Fibroblast of lung (primary cell): ENCODE measurements at regions not wholly inside any gene's neighbourhood (a gene's known extent, or its start where the extent isn't known, plus 50 kb on each side); places are given as distances from the start of the nearest gene placed in this dataset.

Experiments used
- DNase-seq, 2 donors: peaks; one replicate each; pipeline versions ENCODE4 v3.0.0 to v3.0.0-alpha.2; 2010; ENCODE audit warnings: low read depth in 2 of 2
- H2AFZ ChIP-seq: 2 replicates; pipeline ENCODE4 v1.5.1; 2012; ENCODE audit warnings: low read length, control low read depth, inconsistent platforms
- H3K27ac ChIP-seq: 2 replicates; pipeline ENCODE4 v1.5.1; 2011; ENCODE audit warnings: low read length, control low read depth; ENCODE audit not compliant: insufficient read depth
- H3K27me3 ChIP-seq: 2 replicates; pipeline ENCODE4 v1.5.1; 2011; ENCODE audit warnings: mild to moderate bottlenecking, low read length; ENCODE audit not compliant: control insufficient read depth, insufficient read depth
- H3K36me3 ChIP-seq: 2 replicates; pipeline ENCODE4 v1.5.1; 2011; ENCODE audit warnings: low read length; ENCODE audit not compliant: control insufficient read depth, insufficient read depth
- H3K4me1 ChIP-seq: 2 replicates; pipeline ENCODE4 v1.5.1; 2011; ENCODE audit warnings: low read length; ENCODE audit not compliant: control insufficient read depth, insufficient read depth; ENCODE audit errors: extremely low read depth
- H3K4me2 ChIP-seq: 2 replicates; pipeline ENCODE4 v1.5.1; 2011; ENCODE audit warnings: low read length, control low read depth; ENCODE audit not compliant: insufficient read depth; ENCODE audit errors: extremely low read depth
- H3K4me3 ChIP-seq, 4 experiments: fragments of 200-600 bp in 1 of 4; sonication (generic) in 1 of 4; replicated peaks in 1 of 4; 2 replicates each; pipeline ENCODE4 v1.5.1; 2011 to 2016; ENCODE audit warnings: low read length in 4 of 4, low read depth in 3 of 4, mild to moderate bottlenecking in 3 of 4, control low read depth in 2 of 4, inconsistent platforms in 1 of 4, mixed read lengths in 1 of 4; ENCODE audit not compliant: insufficient read depth in 1 of 4; ENCODE audit errors: control extremely low read depth in 1 of 4
- H3K79me2 ChIP-seq: 2 replicates; pipeline ENCODE4 v1.5.1; 2012; ENCODE audit warnings: mild to moderate bottlenecking, low read length, inconsistent platforms; ENCODE audit not compliant: control insufficient read depth, insufficient read depth
- H3K9ac ChIP-seq: 2 replicates; pipeline ENCODE4 v1.5.1; 2011; ENCODE audit warnings: mild to moderate bottlenecking, low read length, control low read depth; ENCODE audit not compliant: insufficient read depth
- H3K9me3 ChIP-seq: 2 replicates; pipeline ENCODE4 v1.5.1; 2012; ENCODE audit warnings: low read depth, low read length; ENCODE audit not compliant: control insufficient read depth, insufficient read depth
- H4K20me1 ChIP-seq: 2 replicates; pipeline ENCODE4 v1.5.1; 2011; ENCODE audit warnings: low read length; ENCODE audit not compliant: control insufficient read depth, insufficient read depth; ENCODE audit errors: extremely low read depth
- EZH2 ChIP-seq: IDR thresholded peaks from 2 replicates; pipeline ENCODE4 v1.5.1; 2012; ENCODE audit warnings: low read length, control low read depth, mild to moderate bottlenecking; ENCODE audit errors: missing control alignments
- TF ChIP-seq, protein P1 (sequence below), 2 donors: IDR thresholded peaks in 1 of 2; conservative IDR thresholded peaks in 1 of 2; 1 replicate in 1 of 2; 2 replicates in 1 of 2; pipeline ENCODE4 v1.5.1; 2011 to 2012; ENCODE audit warnings: low read length in 2 of 2, control low read depth in 1 of 2, inconsistent platforms in 1 of 2, low read depth in 1 of 2, mild to moderate bottlenecking in 1 of 2

GRCh38 chr13:80823472-80823871 lies 482.5 kb upstream of the SPRY2 start:
- H3K9ac ChIP-seq, result no peak overlapping the region
- H3K9me3 ChIP-seq, result no peaks in the 10 kb centered on the region
- DNase-seq, result no peak
- no peak for TF ChIP-seq EZH2
- TF ChIP-seq, protein P1, sequence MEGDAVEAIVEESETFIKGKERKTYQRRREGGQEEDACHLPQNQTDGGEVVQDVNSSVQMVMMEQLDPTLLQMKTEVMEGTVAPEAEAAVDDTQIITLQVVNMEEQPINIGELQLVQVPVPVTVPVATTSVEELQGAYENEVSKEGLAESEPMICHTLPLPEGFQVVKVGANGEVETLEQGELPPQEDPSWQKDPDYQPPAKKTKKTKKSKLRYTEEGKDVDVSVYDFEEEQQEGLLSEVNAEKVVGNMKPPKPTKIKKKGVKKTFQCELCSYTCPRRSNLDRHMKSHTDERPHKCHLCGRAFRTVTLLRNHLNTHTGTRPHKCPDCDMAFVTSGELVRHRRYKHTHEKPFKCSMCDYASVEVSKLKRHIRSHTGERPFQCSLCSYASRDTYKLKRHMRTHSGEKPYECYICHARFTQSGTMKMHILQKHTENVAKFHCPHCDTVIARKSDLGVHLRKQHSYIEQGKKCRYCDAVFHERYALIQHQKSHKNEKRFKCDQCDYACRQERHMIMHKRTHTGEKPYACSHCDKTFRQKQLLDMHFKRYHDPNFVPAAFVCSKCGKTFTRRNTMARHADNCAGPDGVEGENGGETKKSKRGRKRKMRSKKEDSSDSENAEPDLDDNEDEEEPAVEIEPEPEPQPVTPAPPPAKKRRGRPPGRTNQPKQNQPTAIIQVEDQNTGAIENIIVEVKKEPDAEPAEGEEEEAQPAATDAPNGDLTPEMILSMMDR (conservative IDR thresholded peaks at IDR 0.05 in 1 of 2, IDR thresholded peaks at IDR 0.05 in 1 of 2; ENCODE audit: low read depth in 1 of 2, low read length in 2 of 2), result no peak
- H2AFZ ChIP-seq, result no peak overlapping the region
- no peak overlapping the region for H3K27ac ChIP-seq
- H3K4me1 ChIP-seq, result no peaks in the 10 kb centered on the region
- H4K20me1 ChIP-seq, result no peaks in the 10 kb centered on the region
- no peak overlapping the region for H3K4me2 ChIP-seq
- no peaks in the 10 kb centered on the region for H3K27me3 ChIP-seq
- H3K79me2 ChIP-seq, result no peaks in the 10 kb centered on the region
- H3K36me3 ChIP-seq, result no peaks in the 10 kb centered on the region
- H3K4me3 ChIP-seq, result no peak overlapping the region

- H3K9me3 ChIP-seq, result no peaks in the 10 kb centered on the region
- H2AFZ ChIP-seq, result no peak overlapping the region
- DNase-seq, result no peak
- no peak overlapping the region for H3K4me2 ChIP-seq
- H4K20me1 ChIP-seq, result no peaks in the 10 kb centered on the region
- H3K4me1 ChIP-seq, result no peaks in the 10 kb centered on the region
- H3K36me3 ChIP-seq, result no peaks in the 10 kb centered on the region
- no peaks in the 10 kb centered on the region for H3K27me3 ChIP-seq
- H3K79me2 ChIP-seq, result no peaks in the 10 kb centered on the region
- H3K9ac ChIP-seq, result no peak overlapping the region
- TF ChIP-seq, protein P1 (conservative IDR thresholded peaks at IDR 0.05 in 1 of 2, IDR thresholded peaks at IDR 0.05 in 1 of 2; ENCODE audit: low read depth in 1 of 2, low read length in 2 of 2), result no peak
- TF ChIP-seq EZH2, result no peak
- no peak overlapping the region for H3K27ac ChIP-seq
- no peak overlapping the region for H3K4me3 ChIP-seq
Measured at GRCh38 chr13:80821466-80821865, 480.5 kb upstream of the SPRY2 start.

DNA sequence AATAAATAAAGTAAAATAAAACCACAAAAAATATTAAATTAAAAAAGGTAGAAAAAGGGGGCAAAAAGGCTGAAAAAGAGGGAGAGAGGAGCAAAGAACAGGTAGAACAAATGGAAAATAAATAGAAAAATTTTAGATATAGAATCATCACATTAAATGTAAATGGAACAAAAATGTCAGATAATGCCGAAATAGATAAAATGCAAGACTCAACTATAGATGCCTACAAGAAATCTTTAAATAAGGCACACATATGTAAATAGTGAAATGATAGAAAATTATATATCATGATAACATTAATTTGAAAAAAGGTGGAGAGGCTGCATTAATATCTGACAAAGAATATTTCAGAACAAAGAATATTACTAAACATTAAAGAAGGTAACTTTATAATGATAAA lies 477.1 kb upstream of the SPRY2 start:
- Histone ChIP-seq H3K27ac (no peak overlapping the region), H3K4me3 (no peak overlapping the region), H2AFZ (no peak overlapping the region), H3K79me2 (no peaks in the 10 kb centered on the region), H3K36me3 (no peaks in the 10 kb centered on the region), H4K20me1 (no peaks in the 10 kb centered on the region), H3K4me1 (no peaks in the 10 kb centered on the region), H3K9ac (no peak overlapping the region), H3K4me2 (no peak overlapping the region), H3K9me3 (no peaks in the 10 kb centered on the region), H3K27me3 (no peaks in the 10 kb centered on the region)
- DNase-seq, result no peak
- TF ChIP-seq EZH2, result no peak
- TF ChIP-seq, protein P1 (conservative IDR thresholded peaks at IDR 0.05 in 1 of 2, IDR thresholded peaks at IDR 0.05 in 1 of 2; ENCODE audit: low read depth in 1 of 2, low read length in 2 of 2), result no peak
